ENCODE measurements at regions not wholly inside any gene's neighbourhood (a gene's known extent, or its start where the extent isn't known, plus 50 kb on each side); places are given as distances from the start of the nearest gene placed in this dataset.

GRCh38 chr6:9057937-9058336 lies 622.6 kb upstream of the SLC35B3 start:
- no peak for TF ChIP-seq CTCF (IDR thresholded peaks at IDR 0.05 in 2 of 3, conservative IDR thresholded peaks at IDR 0.05 in 1 of 3; ENCODE audit: borderline replicate concordance in 1 of 3, insufficient read depth in 1 of 3, low read depth in 2 of 3, low read length in 2 of 3)
- TF ChIP-seq RAD21 (IDR thresholded peaks at IDR 0.05; ENCODE audit: low read depth) = no peak
- TF ChIP-seq REST (IDR thresholded peaks at IDR 0.05; ENCODE audit: low read depth) = no peak
- TF ChIP-seq EZH2 (IDR thresholded peaks at IDR 0.05) = no peak
- no peak for TF ChIP-seq POLR2AphosphoS5 (IDR thresholded peaks at IDR 0.05; ENCODE audit: low read depth, low read length)
- no peak for TF ChIP-seq JUND (IDR thresholded peaks at IDR 0.05)
- no peak for TF ChIP-seq POLR2A (IDR thresholded peaks at IDR 0.05; ENCODE audit: borderline replicate concordance, extremely low read depth, insufficient read depth, insufficient read length)
- no peak for TF ChIP-seq CEBPB (IDR thresholded peaks at IDR 0.05; ENCODE audit: low read depth)
- TF ChIP-seq ZNF274 (IDR thresholded peaks at IDR 0.05; ENCODE audit: low read depth, low read length) = no peak
- TF ChIP-seq EZH2phosphoT487 (IDR thresholded peaks at IDR 0.05; ENCODE audit: borderline replicate concordance) = no peak
